ENCODE measurements at regions not wholly inside any gene's neighbourhood (a gene's known extent, or its start where the extent isn't known, plus 50 kb on each side); places are given as distances from the start of the nearest gene placed in this dataset.
A peak's percentile ranks its signal among the peaks of the same experiment; 100 is the strongest.

GRCh38 chr6:87909849-87910248, 137.8 kb upstream of the SPACA1 start:
- peak in 1 of 4 experiments; percentile 4 for DNase-seq (ENCODE audit: low read depth in 4 of 4, low spot score in 1 of 4)

GRCh38 chr6:87908978-87909811, 138.4 kb upstream of the SPACA1 start:
- DNase-seq (ENCODE audit: low read depth in 4 of 4, low spot score in 1 of 4), result no peak

DNA sequence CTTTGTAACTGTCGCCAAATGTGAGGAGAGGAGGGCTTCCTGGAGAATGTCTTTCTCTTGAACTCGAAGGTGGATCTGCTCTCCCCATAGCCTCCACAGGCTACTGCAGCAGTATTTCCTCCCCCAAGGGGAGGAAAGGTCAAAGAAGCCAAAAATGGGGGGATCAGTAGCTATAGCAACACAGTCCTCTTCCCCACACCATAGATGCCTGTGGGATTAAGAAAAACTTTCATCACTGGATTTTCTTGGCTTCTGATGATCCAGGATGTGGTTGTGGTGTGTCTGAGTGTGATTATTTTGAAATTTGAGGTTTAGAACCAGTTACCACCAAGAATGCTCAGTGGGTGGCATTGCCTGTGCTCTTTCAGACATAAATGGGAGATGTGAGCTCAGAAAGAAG, 140.1 kb upstream of the SPACA1 start:
- DNase-seq (ENCODE audit: low read depth in 4 of 4, low spot score in 1 of 4), result no peak

DNA sequence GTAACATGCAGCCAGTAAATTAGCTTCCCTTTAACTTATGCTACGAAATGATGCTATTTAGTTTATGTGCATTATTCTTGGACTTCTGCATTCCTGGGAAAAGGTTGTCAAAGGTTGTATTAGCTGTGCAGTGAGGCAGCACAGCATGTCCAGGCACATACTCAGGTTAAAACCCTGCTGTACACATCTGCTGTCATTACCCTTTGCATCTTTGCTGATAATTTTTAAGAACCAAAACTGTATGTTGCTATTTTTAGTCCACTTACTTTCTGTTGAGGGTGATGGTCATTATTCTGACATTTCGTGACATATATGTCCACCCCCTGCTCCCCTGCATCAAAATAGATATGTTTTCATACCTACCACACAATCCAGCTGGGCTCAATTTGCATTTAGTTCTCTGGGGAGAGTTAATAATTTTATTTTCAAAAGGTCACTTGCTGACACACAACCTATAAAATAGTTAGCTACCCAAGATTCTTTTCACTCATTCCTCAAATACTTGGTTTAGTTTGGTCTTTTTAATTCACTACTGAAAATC, 142.5 kb upstream of the SPACA1 start:
- DNase-seq (ENCODE audit: low read depth in 4 of 4, low spot score in 1 of 4), result no peak

GRCh38 chr6:87904011-87904410, 143.6 kb upstream of the SPACA1 start:
- DNase-seq (ENCODE audit: low read depth in 4 of 4, low spot score in 1 of 4), result no peak

DNA sequence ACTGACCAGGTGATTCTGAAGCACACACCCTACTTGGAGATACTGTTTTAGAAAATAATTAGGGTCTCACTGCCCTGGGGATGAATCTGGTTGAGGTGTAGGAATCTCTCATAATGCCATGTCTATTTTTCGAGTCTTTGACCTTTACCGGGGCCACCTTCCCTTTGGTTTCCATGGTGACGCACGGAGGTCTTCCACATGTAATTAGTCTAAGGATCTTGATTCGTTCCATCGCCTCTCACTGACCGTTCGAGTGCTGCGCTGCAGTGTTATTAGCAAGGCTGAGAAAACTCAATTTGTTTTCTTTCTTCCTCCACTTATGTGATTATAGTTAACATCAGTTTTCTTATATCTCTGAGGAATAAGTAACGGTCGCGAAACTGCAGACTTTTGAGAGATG, 144.3 kb upstream of the SPACA1 start:
- no peak for DNase-seq (ENCODE audit: low read depth in 4 of 4, low spot score in 1 of 4)

GRCh38 chr6:87902383-87902782, 145.3 kb upstream of the SPACA1 start:
- DNase-seq (ENCODE audit: low read depth in 4 of 4, low spot score in 1 of 4), result no peak

- DNase-seq (ENCODE audit: low read depth in 4 of 4, low spot score in 1 of 4), result no peak
Measured at GRCh38 chr6:87901613-87902012, 146.0 kb upstream of the SPACA1 start.

DNA sequence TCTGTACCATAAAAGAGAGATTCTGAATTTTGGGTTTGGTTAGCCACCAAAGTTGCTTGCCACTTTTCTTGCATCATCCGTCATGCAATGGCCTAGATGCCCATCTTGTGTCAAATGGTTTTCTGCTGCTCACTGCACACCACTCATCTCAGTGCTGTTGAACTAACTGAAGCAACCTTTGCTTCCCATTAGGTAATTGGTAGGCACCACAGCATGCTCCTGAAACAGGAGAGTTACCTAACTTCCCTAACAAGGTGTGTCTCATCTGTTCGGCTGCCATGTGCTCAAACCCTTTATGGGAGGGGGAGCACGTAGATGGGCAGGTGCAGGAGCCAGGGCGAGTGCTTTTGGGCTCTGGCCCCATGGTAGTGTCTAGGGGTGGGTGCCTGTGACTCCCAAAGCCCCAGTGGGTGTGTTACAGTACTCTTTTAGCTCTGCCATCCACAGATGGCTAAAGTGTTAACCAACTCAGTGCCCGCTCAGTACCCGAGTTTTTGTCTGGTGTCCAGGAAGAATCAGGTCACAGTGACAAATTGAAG, 147.4 kb upstream of the SPACA1 start:
- no peak for DNase-seq (ENCODE audit: low read depth in 4 of 4, low spot score in 1 of 4)

DNA sequence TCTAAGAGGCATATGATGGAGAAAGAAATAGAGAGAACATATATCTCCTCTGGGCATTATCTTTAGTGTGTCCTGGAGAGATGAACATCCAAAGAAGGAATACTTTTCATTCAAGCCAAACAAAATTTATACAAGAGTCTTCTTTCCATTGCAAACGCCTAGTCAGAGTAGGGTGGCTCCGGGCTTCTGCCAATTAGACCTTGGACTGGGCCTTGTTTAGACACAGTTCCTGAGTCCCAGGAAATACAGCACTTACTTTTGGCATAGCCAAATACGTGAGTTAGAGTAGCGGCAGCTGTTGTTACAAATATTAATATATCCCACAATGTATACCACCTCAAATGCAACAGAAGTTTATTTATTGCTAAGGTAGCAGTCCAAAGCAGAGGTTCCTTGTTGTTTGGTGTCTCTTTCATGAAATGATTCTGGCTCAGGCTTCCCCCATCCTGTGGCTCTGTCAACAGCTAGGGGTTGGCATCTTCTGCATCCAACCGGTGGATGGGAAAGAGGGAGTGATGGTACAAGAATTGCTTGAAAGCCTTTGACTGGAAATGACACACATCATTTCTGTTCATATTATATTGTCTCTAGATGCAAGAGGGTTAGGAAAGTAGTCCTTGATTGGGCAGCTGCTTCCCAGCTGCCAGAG, 148.0 kb upstream of the SPACA1 start:
- DNase-seq (ENCODE audit: low read depth in 4 of 4, low spot score in 1 of 4), result no peak

DNA sequence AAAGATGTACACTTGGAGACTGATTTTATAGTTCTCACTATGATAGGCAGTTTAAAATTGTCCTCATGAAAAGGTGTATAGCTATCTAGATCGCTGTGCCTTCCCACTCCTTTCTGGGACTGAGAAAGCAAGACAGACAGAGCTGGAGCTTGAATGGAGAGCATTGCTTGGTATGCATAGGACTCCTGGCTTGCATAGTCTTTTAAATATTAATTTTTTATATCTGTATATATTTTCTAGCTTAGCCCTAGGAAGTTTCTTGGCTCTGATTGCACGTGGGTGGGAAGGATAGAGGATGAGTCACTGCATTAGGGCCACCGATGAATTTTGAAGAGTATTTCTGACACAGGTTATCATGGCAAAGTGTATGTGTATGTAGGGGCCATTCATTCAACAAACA, 150.0 kb upstream of the SPACA1 start:
- DNase-seq (ENCODE audit: low read depth in 4 of 4, low spot score in 1 of 4), result no peak

DNA sequence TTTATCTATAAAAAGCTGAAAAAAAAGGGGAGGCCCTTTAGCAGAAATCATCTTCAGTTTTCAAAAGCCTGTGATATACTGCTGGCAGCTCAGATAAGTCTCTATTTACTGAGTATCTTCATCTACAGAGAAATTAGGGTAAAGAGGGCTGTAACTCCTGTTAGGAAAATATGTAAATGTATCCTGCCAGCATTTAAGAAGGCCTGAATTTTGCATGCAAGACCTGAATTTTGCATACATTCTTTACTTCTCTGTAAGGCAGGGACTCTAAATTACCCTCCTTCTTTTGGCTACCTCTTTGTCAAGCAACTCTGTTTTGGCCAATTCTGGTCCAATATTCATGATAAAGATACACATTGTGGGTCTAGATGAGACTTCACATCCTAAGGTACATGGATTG, 150.6 kb upstream of the SPACA1 start:
- DNase-seq (ENCODE audit: low read depth in 4 of 4, low spot score in 1 of 4), result no peak

GRCh38 chr6:87887266-87887665, 160.4 kb upstream of the SPACA1 start:
- DNase-seq (ENCODE audit: low read depth in 4 of 4, low spot score in 1 of 4), result no peak

- no peak for DNase-seq (ENCODE audit: low read depth in 4 of 4, low spot score in 1 of 4)
Measured at GRCh38 chr6:87884203-87884602, 163.4 kb upstream of the SPACA1 start.

DNA sequence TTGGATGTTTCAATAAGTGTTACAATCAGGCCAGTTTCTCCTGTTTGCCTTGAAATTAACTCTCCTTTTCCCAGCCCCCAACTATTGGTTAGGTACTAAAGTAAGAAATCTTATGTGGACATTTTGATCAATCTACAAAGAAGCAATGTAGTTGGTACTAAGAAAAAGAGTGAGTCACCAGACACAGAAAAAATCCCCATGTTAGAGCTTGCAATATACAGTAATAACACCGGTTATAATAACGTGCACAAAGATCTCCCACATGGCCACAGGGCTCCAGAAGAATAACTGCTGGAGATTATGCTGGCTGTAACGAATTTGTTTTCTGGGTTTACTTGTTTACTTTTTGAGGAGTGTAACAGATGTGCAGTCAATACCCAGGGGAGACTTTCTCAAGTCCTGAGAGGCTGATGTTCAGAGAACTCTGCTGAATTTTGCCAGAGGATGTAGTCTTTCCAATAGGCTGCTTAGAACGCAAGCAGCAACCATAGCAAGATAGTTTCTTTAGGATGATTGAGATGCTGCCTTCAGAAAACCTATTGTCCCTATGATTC, 166.2 kb upstream of the SPACA1 start:
- DNase-seq (ENCODE audit: low read depth in 4 of 4, low spot score in 1 of 4), result no peak

DNA sequence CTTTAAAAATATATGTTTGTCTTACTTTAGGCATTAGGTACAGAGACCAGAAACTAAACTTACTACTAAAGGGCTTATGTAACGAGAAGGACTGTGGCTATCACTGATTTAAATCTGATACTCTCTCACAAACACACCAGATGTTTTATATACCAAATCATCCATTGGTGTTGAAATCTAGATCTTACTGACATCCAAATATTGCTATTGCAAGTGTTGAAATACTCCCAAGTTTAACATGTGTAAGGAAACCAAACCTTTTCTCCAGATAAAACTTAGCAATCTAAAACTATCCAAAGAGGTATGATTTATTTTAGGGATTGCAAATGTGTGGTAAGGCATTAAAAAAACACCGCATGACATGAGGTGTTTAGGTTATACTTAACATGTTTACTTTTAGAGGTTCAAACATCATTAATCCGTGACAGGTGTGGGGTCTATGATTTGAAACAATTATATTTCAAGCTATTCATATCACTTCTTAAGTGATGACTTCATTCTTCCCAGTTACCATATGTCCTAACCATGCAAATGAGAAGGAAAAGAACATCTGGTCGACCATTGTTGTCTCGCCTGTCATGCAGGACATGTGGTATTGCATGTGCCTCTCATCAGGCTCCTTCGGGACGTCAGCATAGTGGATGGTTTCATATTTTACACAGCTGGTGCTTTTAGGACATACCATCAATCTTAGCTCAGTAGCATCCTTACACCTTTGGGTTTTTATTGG, 168.3 kb upstream of the SPACA1 start:
- DNase-seq (ENCODE audit: low read depth in 4 of 4, low spot score in 1 of 4), result no peak

DNA sequence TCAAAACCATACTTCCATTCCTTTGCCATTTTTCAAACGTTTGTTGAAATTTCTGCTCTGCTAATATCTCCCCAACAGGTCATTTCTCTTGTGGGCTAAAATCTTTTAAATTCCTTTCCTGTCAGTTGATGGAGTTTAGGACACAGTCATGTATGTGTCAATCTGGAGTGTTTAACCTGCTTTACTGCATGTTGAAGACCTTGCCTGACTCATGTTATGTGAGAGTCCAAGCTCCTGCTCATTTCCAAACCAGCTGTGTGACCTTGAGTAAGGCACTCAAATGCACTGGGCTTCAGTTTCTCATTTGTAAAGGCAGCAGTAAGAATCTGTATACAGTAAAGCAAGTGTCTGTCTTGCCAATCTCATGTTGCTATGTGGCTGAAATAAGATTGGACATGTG, 171.9 kb upstream of the SPACA1 start:
- no peak for DNase-seq (ENCODE audit: low read depth in 4 of 4, low spot score in 1 of 4)

GRCh38 chr6:87873556-87873955, 171.5 kb upstream of the AKIRIN2 start:
- no peak for DNase-seq (ENCODE audit: low read depth in 4 of 4, low spot score in 1 of 4)

DNA sequence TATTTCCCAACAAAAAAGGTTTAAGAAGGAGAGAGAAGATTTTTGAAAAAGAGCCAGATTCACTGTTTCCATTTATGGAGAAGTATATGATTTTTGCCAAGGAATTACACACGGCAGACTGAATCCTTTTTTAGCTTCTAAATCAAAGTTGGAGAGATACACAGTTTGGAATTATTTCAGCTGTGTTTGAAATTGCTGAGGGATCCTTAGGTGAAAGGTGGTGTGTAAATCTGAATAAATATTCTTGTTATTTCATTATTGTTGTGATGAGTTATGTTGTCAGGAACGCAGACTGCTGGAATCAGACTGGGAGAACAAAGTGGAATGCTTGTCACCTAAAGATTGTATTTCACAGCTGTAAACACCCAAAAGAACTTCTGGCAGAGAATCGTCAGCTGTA, 168.5 kb upstream of the AKIRIN2 start:
- no peak for DNase-seq (ENCODE audit: low read depth in 4 of 4, low spot score in 1 of 4)

DNA sequence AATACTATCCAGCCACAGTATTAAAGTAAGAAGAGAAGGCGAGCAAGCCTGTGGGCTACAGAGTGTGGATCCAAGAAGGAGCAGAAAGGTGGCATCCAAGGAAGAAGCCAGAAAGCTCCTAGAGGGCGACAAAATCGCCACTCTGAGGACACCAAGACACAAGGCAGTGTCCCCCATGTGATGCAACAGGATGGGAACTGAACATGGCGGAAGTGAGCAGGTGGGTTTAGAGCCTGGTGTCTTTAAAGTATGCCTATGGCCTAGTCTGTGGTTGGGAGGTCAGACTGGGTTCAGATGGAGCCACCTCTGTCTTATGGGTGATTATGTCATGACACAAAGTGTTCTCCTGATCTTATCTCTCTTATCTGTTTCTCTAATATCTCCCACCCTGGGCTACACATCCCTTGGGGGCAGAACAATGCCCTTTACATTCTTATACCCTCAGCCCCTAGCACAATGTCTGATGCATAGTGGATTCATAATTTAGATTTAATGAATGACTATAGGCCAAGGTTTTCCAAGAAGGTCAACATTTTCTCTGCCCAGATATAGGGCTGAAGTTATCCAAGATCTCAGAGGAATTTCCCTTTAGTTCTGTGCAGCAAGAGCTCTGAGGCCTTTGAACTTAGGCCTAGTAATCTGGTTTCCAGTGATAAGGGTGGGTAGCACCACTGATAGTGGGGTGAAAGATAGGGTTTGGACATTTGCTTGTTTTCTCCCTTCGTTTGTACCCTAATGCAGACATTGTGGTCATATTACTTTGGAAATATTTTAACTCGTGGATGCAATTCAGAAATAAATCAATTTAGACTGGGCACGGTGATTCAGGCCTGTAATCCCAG, 167.3 kb upstream of the AKIRIN2 start:
- DNase-seq (ENCODE audit: low read depth in 4 of 4, low spot score in 1 of 4), result no peak

Data from stimulated activated CD4-positive, alpha-beta T cell treated with anti-CD3 and anti-CD28 coated beads, Interleukin-1b, Interleukin-23, amount 100 ng/mL, for 24 hours (primary cell).